Kidney glomerular epithelial cell (primary cell): ENCODE measurements at regions not wholly inside any gene's neighbourhood (a gene's known extent, or its start where the extent isn't known, plus 50 kb on each side); places are given as distances from the start of the nearest gene placed in this dataset.
"Not testable (repeated sequence)": the region's sequence is repeated elsewhere in the genome, so short reads cannot be mapped to it uniquely, and the experiment has no call there.

Experiments
- DNase-seq: peaks from one replicate; lab custom pipeline; 2025; lab: John Stamatoyannopoulos, UW

DNA sequence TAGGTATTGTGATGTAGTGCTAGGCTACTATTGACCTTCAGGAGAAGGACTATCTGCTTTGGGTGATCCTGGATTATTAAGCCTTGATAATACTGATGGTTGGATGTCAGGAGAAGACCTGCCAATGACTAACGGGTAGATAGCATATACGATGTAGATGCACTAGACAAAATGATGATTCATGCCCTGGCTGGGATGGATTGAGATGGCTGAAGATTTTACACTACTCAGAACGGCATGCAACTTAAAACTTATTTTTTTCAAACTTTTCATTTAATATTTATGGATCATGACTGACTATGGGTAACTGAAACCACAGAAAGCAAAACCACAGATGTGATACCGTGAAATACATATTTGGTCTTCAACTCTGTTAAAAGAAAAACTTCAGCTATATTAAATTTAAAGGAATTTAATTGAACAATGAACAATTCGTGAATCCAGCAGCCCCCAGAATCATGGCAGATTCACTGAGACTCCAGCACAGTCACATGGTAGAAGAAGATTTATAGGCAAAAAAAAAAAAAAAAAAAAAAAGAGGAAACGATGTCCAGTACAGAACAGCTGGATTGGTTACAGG is 124.6 kb upstream of the CDK13 start:
- DNase-seq = no peak

GRCh38 chr7:39826166-39826565 is 123.9 kb upstream of the CDK13 start:
- DNase-seq = no peak

- DNase-seq = no peak
Observed at GRCh38 chr7:39827571-39827970, 122.5 kb upstream of the CDK13 start.

DNA sequence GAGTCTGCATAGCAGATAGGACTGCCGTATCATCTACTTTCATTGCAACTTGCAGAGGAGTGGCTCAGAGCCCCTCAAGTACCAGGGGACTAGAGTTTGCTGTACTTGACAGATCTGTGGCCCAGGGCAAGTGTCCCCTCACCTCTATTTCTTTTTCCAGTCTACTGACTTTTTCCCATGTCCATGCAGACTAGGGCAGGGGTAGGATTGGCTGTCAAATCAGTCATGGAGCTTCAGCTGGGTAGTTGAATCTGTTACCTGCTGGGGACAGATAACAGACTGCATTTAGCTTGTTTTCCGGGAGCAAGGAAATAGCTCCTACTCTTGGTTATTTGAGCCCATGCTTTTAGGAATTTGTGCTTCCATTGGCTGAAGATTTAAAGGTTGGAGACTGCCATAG is 121.0 kb upstream of the CDK13 start:
- no peak for DNase-seq

GRCh38 chr7:39832519-39833085 is 117.5 kb upstream of the CDK13 start:
- no peak for DNase-seq

GRCh38 chr7:39833180-39833799 is 116.8 kb upstream of the CDK13 start:
- not testable (repeated sequence) for DNase-seq

- DNase-seq = not testable (repeated sequence)
Observed at GRCh38 chr7:39833865-39834634, 116.0 kb upstream of the CDK13 start.

- DNase-seq = peak; percentile 12
Observed at GRCh38 chr7:39838326-39838725, 111.7 kb upstream of the CDK13 start.

GRCh38 chr7:39845006-39845405 is 105.0 kb upstream of the CDK13 start:
- no peak for DNase-seq

- no peak for DNase-seq
Observed at GRCh38 chr7:39847227-39847626, 102.8 kb upstream of the CDK13 start.

GRCh38 chr7:39851466-39852045 is 98.5 kb upstream of the CDK13 start:
- no peak for DNase-seq

- DNase-seq = not testable (repeated sequence)
Observed at GRCh38 chr7:39854616-39855324, 95.3 kb upstream of the CDK13 start.

GRCh38 chr7:39855325-39855674 is 94.8 kb upstream of the CDK13 start:
- no peak for DNase-seq

DNA sequence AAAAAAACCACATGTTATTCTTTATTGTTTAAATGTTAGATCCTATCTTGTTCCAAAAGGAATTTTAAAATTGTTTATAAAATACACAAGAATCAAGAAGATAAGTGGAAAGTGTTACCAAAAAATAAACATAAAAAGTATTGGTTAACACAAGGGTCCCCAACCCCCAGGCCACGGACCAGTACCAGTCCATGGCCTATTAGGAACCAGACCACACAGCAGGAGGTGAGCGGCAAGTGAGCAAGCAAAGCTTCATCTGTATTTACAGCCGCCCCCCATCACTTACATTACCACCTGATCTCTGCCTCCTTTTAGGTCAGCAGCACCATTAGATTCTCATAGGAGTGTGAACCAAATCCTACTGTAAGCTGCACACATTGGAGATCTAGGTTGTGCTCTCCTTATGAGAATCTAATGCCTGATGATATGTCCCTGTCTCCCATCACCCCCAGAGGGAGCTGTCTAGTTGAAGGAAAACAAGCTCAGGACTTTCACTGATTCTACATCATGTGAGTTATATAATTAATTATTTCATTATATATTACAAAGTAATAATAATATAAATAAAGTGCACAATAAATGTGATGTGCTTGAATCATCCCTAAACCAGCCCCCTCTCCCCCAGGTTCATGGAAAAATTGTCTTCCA is 86.3 kb upstream of the CDK13 start:
- DNase-seq = not testable (repeated sequence)

- DNase-seq = not testable (repeated sequence)
Observed at GRCh38 chr7:39869888-39870522, 80.1 kb upstream of the CDK13 start.

- DNase-seq = not testable (repeated sequence)
Observed at GRCh38 chr7:39871610-39872009, 78.4 kb upstream of the CDK13 start.

DNA sequence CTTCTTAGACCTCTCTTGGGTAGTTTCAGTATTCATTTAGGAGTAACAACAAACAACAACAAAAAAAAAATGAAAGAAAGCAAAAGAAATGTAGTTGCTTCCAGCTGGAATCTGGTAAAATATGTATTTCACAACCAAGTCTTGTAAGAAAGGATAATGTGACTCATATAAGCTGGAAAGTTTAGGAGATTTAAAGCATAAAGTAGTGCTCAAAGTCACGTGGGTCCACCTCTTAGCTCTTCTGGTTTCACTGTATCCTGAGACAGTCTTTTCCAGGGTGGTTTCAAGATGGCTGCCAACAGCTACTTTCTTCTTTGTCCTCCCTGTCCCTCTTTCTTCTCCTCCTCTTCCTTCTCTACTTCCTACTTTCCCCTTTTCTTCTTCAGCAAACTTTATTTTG is 69.5 kb upstream of the CDK13 start:
- no peak for DNase-seq

- DNase-seq = no peak
Observed at GRCh38 chr7:39882148-39882784, 67.8 kb upstream of the CDK13 start.

GRCh38 chr7:39883812-39884390 is 66.2 kb upstream of the CDK13 start:
- DNase-seq = no peak

DNA sequence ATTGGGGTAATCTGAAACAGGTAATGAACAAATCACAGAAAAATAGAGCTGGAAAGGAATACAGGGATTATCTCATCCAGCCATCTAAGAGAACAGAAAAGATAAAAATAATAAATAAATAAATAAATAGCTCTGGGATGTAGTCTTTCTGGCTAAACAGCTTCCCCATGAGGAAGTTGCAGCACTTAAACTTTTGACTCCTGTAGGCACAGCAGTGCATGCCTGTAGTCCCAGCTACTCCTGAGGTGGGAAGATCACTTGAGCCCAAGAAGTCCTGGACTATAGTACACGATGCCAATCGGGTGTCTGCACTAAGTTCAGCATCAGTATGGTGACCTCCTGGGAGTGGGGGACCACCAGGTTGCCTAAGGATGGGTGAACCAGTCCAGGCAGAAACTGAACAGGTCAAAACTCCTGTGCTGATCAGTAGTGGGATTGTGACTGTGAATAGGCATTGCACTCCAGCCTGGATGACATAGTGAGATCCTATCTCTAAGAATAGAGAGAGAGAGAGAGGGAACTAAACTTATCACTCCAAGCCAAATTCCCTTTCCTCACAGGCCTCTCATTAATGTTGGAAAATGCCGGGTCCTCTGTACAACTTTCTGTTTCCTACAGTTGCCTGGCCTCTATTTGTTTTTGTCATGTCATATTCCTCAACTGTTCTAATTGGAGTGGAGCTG is 61.7 kb upstream of the CDK13 start:
- DNase-seq = no peak
